Erythroblast (primary cell): ENCODE measurements at regions not wholly inside any gene's neighbourhood (a gene's known extent, or its start where the extent isn't known, plus 50 kb on each side); places are given as distances from the start of the nearest gene placed in this dataset.

Experiments used
- GATA1 ChIP-seq: IDR thresholded peaks from 2 replicates; pipeline ENCODE4 v1.6.1; 2011; ENCODE audit warnings: low read depth, mild to moderate bottlenecking, control low read depth, low read length, moderate library complexity
- POLR2A ChIP-seq: IDR thresholded peaks from 2 replicates; pipeline ENCODE4 v1.6.1; 2011; ENCODE audit warnings: mild to moderate bottlenecking, low read length

DNA sequence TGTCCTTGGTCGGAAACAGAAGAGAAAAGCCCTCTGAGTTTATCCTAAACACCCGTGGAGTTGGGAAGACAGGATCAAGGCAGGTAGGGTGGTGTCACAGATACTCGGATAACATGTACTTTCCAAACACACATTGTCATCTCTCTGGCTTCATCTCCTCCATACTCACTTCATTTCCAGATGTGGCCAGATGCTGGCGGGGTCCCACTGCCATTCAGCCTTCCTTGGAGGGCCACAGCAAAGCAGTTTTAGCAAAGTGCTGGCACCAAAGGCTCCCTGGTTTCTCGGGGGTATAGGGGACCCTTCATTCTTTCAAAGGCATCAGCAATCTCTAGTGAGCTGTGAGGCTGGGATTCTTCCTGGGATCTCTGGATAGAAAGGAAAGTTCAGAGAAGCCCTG is 539.5 kb downstream of the TCERG1L start:
- TF ChIP-seq POLR2A (no peak), GATA1 (no peak)
